ENCODE measurements at regions not wholly inside any gene's neighbourhood (a gene's known extent, or its start where the extent isn't known, plus 50 kb on each side); places are given as distances from the start of the nearest gene placed in this dataset.
"Not testable (repeated sequence)": the region's sequence is repeated elsewhere in the genome, so short reads cannot be mapped to it uniquely, and the experiment has no call there.

- no peaks in the 10 kb centered on the region for H3K9me3 Mint-ChIP-seq
- ATAC-seq (no peak), DNase-seq (no peak)
- no peaks in the 10 kb centered on the region for H3K4me1 Mint-ChIP-seq
- no peak overlapping the region for H3K27ac Mint-ChIP-seq
- peaks cover 9% of the 10 kb centered on the region for H3K27me3 Mint-ChIP-seq
- H3K4me3 Mint-ChIP-seq: no peak overlapping the region
These were observed 81.6 kb upstream of the IVNS1ABP start for GRCh38 chr1:185398599-185398998.

- Mint-ChIP-seq H3K4me1 (no peaks in the 10 kb centered on the region), H3K4me3 (no peak overlapping the region), H3K27me3 (peaks cover 7% of the 10 kb centered on the region), H3K27ac (no peak overlapping the region), H3K9me3 (no peaks in the 10 kb centered on the region)
- ATAC-seq: no peak
- DNase-seq: no peak
These were observed 81.0 kb upstream of the IVNS1ABP start for GRCh38 chr1:185398022-185398421.

- ATAC-seq (no peak), DNase-seq (no peak)
- H3K27me3 Mint-ChIP-seq: no peaks in the 10 kb centered on the region
- H3K27ac Mint-ChIP-seq: no peak overlapping the region
- no peaks in the 10 kb centered on the region for H3K4me1 Mint-ChIP-seq
- no peak overlapping the region for H3K4me3 Mint-ChIP-seq
- no peaks in the 10 kb centered on the region for H3K9me3 Mint-ChIP-seq
These were observed 80.1 kb upstream of the IVNS1ABP start for GRCh38 chr1:185397183-185397582.

DNA sequence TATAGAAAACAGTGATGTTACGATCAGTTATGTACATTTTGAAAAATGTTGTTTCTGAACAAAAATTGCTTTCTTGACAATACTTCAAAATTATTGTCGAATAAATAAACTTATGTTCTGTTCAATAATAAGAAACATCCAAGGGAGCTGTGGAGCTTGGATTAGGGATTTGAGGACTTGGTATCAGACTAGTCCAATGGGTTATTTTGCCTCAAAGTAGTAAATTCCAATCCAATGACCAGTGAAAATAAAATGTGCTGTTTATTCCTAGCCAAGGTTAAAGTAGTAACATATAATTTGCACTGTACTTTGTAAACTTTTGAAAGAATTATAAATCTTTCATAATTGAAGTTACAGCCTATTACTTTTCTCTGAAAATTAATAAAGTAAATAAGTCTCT lies 79.1 kb upstream of the IVNS1ABP start:
- ATAC-seq (no peak), DNase-seq (no peak)
- no peak overlapping the region for H3K4me3 Mint-ChIP-seq
- no peak overlapping the region for H3K27ac Mint-ChIP-seq
- no peaks in the 10 kb centered on the region for H3K4me1 Mint-ChIP-seq
- no peaks in the 10 kb centered on the region for H3K27me3 Mint-ChIP-seq
- no peaks in the 10 kb centered on the region for H3K9me3 Mint-ChIP-seq

DNA sequence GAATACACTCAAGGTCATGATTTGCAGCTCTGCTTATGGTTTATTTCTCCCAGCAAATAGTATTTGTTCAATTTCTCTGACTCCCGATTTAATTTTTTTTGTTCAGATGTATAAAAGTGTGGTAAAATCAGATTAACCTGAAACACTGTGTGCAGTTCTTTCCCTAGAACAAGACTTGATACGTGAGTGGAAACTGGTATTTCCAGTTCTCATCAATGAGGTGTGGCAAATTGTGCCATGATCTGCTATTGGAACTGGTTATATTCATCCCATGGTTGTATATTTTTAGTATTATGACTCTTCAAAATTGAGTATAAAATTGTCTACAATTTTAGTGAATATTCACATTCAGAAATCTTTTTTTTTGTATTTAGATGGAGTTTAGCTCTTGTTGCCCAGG lies 76.8 kb upstream of the IVNS1ABP start:
- Mint-ChIP-seq H3K4me1 (no peaks in the 10 kb centered on the region), H3K9me3 (no peaks in the 10 kb centered on the region), H3K4me3 (no peak overlapping the region), H3K27me3 (no peaks in the 10 kb centered on the region), H3K27ac (peak overlapping the region in 1 of 2 donors; percentile 34)
- DNase-seq (no peak), ATAC-seq (no peak)

DNA sequence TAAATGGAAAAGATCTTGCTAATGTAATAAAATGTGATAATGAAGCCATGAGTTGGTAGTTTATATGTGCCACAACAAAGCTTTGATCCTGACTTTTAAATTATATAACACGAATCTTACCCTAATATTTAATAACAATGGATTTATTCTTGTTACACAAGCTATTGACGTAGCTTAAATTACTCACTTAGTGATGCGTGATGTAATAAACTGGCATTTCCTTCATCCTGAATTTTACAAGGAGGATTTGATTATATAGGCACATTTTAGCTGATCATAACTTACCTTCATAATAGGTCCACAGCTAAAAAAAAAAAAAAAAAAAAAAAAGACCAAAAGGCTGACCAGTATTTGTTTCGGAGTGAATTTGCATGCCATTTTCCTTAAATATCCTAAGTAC lies 76.2 kb upstream of the IVNS1ABP start:
- ATAC-seq: no peak
- H3K27ac Mint-ChIP-seq: no peak overlapping the region

GRCh38 chr1:185388815-185389214 lies 71.8 kb upstream of the IVNS1ABP start:
- no peak overlapping the region for H3K27ac Mint-ChIP-seq
- H3K4me3 Mint-ChIP-seq: no peak overlapping the region
- H3K27me3 Mint-ChIP-seq: no peaks in the 10 kb centered on the region
- H3K9me3 Mint-ChIP-seq: peaks cover 0 to 5% of the 10 kb centered on the region in 2 donors
- DNase-seq (no peak), ATAC-seq (no peak)
- H3K4me1 Mint-ChIP-seq: no peaks in the 10 kb centered on the region

More for the DNA sequence above, 76.2 kb upstream of the IVNS1ABP start:
- Mint-ChIP-seq H3K9me3 (no peaks in the 10 kb centered on the region), H3K4me1 (no peaks in the 10 kb centered on the region), H3K4me3 (no peak overlapping the region), H3K27me3 (no peaks in the 10 kb centered on the region)
- DNase-seq: no peak

- no peak overlapping the region for H3K27ac Mint-ChIP-seq
- ATAC-seq (no peak), DNase-seq (no peak)
- H3K4me3 Mint-ChIP-seq: no peak overlapping the region
- H3K4me1 Mint-ChIP-seq: no peaks in the 10 kb centered on the region
- no peaks in the 10 kb centered on the region for H3K27me3 Mint-ChIP-seq
- peaks cover under 1 to 7% of the 10 kb centered on the region in 2 donors for H3K9me3 Mint-ChIP-seq
These were observed 71.3 kb upstream of the IVNS1ABP start for GRCh38 chr1:185388346-185388745.

DNA sequence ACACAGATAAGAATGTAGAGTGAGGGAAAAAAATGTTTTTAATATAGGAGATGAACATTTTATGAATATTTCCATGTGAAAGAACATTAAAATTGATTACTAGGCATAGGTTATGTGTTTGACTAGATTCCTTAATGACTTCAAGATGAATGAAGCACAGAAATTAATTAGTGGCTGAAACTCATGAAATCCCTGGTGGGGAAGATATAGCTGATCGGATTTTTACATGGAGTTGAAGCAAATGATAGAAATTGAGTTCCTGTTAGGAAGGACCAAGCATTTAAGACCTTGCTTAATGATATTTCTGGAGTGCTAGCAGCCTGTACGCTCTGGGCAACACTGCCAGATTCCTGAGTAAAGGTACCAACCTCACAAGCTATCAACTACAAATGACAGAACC lies 68.9 kb upstream of the IVNS1ABP start:
- H3K27me3 Mint-ChIP-seq: no peaks in the 10 kb centered on the region
- ATAC-seq (no peak), DNase-seq (no peak)
- H3K9me3 Mint-ChIP-seq: peaks cover 11 to 20% of the 10 kb centered on the region in 2 donors
- no peaks in the 10 kb centered on the region for H3K4me1 Mint-ChIP-seq
- H3K4me3 Mint-ChIP-seq: no peak overlapping the region
- H3K27ac Mint-ChIP-seq: no peak overlapping the region

DNA sequence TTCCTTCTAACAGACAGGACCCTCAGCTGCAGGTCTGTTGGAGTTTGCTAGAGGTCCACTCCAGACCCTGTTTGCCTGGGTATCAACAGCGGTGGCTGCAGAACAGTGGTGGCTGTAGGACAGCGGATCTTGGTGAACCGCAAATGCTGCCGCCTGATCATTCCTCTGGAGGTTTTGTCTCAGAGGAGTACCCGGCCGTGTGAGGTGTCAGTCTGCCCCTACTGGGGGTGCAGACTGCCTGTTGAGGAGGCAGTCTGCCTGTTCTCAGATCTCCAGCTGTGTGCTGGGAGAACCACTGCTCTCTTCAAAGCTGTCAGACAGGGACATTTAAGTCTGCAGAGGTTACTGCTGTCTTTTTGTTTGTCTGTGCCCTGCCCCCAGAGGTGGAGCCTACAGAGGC lies 66.8 kb upstream of the IVNS1ABP start:
- not testable (repeated sequence) for H3K4me3 Mint-ChIP-seq, DNase-seq, H3K27me3 Mint-ChIP-seq, H3K27ac Mint-ChIP-seq, H3K4me1 Mint-ChIP-seq, ATAC-seq
- H3K9me3 Mint-ChIP-seq: peaks cover 11 to 20% of the 10 kb centered on the region in 2 donors

DNA sequence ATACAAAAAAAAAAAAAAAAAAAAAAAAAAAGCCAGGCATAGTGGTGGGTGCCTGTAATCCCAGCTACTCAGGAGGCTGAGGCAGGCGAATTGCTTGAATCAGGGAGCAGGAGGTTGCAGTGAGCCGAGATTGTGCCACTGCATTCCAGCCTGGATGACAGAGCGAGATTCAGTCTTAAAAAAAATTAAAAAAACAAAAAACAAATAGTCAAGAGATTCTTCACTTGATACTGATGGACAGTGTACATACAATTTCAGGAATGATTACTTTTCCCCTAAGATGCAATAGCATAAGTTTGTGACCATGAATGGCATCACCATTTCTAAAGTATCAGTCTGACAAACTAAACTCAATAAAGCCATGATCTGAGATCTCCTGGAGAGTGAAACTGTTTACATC lies 60.8 kb upstream of the IVNS1ABP start:
- no peaks in the 10 kb centered on the region for H3K27me3 Mint-ChIP-seq
- no peak for DNase-seq
- H3K4me1 Mint-ChIP-seq: peaks cover 8% of the 10 kb centered on the region
- ATAC-seq: no peak
- H3K27ac Mint-ChIP-seq: no peak overlapping the region
- H3K4me3 Mint-ChIP-seq: no peak overlapping the region
- H3K9me3 Mint-ChIP-seq: peaks cover 7 to 8% of the 10 kb centered on the region in 2 donors

DNA sequence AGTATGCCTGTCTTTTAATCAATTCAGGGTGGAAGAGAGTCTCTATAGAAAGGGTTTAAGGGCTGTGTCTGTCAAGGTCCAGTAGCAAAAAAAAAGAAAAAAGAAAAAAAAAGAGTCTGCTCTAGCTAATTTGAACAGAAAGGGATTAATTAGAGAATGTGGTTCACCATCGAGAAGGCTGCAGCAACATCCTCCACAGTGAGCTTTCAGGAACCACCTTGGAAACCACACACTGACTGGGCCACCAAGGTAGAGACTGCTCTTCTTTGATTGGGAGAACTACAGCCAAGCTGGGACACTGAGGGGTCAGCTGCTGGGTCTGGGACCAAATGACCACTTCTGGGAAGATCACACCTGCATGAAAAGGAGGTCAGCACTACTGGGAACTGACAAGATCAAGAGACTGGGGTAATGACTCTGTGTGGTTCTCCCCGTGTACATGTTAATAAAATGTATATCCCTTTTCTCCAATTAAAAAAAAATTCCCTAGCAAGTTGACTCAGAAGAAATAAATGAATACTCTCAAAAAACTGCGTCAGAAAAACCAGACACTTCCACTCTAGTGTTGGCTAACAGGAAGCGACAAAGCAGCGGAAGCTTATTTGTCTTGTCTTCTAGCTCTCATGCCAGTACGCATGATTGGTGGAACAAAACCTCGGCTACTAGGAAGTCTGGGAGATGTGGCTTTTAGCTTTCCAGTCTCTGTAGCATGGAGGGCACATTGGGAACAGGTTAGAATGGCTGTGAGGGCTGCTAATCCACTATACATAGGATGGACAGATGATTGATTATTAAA lies 60.0 kb upstream of the IVNS1ABP start:
- no peak overlapping the region for H3K4me3 Mint-ChIP-seq
- H3K27ac Mint-ChIP-seq: peak overlapping the region in 1 of 2 donors; percentile 74
- peaks cover 8% of the 10 kb centered on the region for H3K4me1 Mint-ChIP-seq
- DNase-seq (no peak), ATAC-seq (peak; percentile 53)
- no peaks in the 10 kb centered on the region for H3K27me3 Mint-ChIP-seq
- H3K9me3 Mint-ChIP-seq: peaks cover 7% of the 10 kb centered on the region in 2 donors

DNA sequence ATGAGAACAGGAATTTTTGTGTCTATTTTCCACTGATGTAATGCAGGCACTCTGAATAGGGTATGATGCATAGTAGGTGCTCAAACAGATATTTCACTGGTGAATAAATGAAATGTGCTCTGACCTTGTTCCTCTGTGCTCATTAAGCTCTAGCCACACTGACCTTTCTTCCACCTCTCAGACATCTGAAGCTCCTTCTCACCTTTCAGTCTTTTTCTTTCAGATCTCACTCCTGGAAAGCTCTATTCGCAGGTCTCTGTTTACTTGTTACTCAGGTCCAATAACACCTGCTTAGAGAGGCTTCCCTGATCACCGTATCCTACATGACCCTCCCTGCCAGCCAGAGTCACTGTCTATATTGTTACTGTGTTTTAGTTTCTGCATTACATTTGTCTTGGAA lies 59.2 kb upstream of the IVNS1ABP start:
- no peak for ATAC-seq
- H3K27ac Mint-ChIP-seq: no peak overlapping the region
- no peaks in the 10 kb centered on the region for H3K27me3 Mint-ChIP-seq
- no peak overlapping the region for H3K4me3 Mint-ChIP-seq
- DNase-seq: no peak
- H3K4me1 Mint-ChIP-seq: peaks cover 8% of the 10 kb centered on the region
- peaks cover 0 to 2% of the 10 kb centered on the region in 2 donors for H3K9me3 Mint-ChIP-seq

DNA sequence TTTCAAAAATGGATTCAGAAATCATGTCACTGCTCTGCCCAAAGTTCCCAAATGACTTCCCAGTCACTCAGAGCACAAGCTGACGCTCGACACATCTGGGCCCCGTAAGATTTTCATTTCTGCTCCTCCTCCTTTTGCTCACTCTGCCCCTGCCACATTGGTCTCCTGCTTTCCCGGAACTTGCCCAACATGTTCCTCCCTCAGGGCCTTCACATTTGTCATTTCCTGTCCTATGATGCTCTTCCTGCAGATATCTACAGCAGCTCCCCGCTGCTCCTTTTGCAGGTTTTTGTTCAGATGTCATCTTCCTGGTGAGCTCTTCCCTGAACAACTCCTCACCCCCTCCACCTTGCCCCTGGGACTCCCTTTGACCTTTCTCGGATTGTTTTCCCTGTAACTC lies 58.5 kb upstream of the IVNS1ABP start:
- DNase-seq (no peak), ATAC-seq (no peak)
- Mint-ChIP-seq H3K4me3 (no peak overlapping the region), H3K9me3 (no peaks in the 10 kb centered on the region), H3K27ac (no peak overlapping the region), H3K4me1 (peaks cover 8% of the 10 kb centered on the region), H3K27me3 (no peaks in the 10 kb centered on the region)

DNA sequence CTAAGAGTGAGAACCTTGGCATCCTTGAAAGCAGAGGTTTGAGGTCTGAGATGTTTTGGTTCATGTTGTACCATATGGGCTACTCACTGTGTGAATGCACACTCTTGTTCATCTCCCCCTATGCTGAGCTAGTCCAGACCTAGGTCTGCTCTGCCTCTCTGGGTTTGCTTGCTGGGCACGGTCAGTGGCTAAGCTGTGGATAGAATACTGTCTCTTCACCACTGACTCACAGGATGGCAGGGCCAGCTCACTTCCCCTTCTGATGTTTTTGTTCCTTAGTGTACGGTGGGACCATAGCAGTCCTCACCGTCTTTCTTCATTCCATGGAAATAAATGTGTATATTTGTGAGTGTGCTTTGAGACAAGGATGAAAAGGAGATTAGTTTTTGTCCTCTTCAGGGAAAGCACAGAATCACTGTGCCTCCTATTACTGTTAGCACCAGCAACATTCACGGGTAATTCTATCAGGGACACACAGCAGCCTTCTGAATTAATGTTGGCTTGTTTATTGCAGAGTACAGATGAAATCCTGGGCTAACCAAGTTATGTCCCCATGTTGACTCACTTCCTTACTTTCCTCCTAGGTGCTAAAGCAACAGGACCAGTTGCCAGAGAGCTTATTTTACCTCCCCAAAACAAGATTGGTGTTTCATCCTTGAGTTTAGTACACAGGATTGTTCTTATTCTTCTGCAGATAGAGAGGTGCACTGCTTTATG lies 56.9 kb upstream of the IVNS1ABP start:
- H3K9me3 Mint-ChIP-seq: no peaks in the 10 kb centered on the region
- ATAC-seq (peak; percentile 54), DNase-seq (no peak)
- H3K27ac Mint-ChIP-seq: peak overlapping the region in 1 of 2 donors; percentile 27
- H3K27me3 Mint-ChIP-seq: no peaks in the 10 kb centered on the region
- H3K4me1 Mint-ChIP-seq: peaks cover 8% of the 10 kb centered on the region
- H3K4me3 Mint-ChIP-seq: no peak overlapping the region

GRCh38 chr1:185369786-185370185 lies 52.7 kb upstream of the IVNS1ABP start:
- peaks cover 8% of the 10 kb centered on the region for H3K4me1 Mint-ChIP-seq
- H3K4me3 Mint-ChIP-seq: no peak overlapping the region
- DNase-seq (no peak), ATAC-seq (no peak)
- no peaks in the 10 kb centered on the region for H3K27me3 Mint-ChIP-seq
- H3K27ac Mint-ChIP-seq: no peak overlapping the region
- H3K9me3 Mint-ChIP-seq: no peaks in the 10 kb centered on the region
